ENCODE measurements at regions not wholly inside any gene's neighbourhood (a gene's known extent, or its start where the extent isn't known, plus 50 kb on each side); places are given as distances from the start of the nearest gene placed in this dataset.

- no peak for TF ChIP-seq CTCF (IDR thresholded peaks at IDR 0.05; ENCODE audit: low read length)
- TF ChIP-seq EZH2 (optimal IDR thresholded peaks at IDR 0.05; ENCODE audit: low read depth, low read length), result no peak
Measured at GRCh38 chr12:89786177-89786810, 77.7 kb upstream of the ATP2B1 start.
